HG02981 (cell line): ENCODE measurements at regions not wholly inside any gene's neighbourhood (a gene's known extent, or its start where the extent isn't known, plus 50 kb on each side); places are given as distances from the start of the nearest gene placed in this dataset.
"Not testable (repeated sequence)": the region's sequence is repeated elsewhere in the genome, so short reads cannot be mapped to it uniquely, and the experiment has no call there.

Experiments
- ATAC-seq: cut with Tn5 transposase; IDR thresholded peaks from one replicate; pipeline ENCODE4 v1.9.1; 2021; ENCODE audit warnings: mild to moderate bottlenecking, moderate library complexity; ENCODE audit not compliant: unreplicated experiment

GRCh38 chr4:77434299-77435092, 171.1 kb upstream of the CXCL13 start:
- ATAC-seq = no peak

DNA sequence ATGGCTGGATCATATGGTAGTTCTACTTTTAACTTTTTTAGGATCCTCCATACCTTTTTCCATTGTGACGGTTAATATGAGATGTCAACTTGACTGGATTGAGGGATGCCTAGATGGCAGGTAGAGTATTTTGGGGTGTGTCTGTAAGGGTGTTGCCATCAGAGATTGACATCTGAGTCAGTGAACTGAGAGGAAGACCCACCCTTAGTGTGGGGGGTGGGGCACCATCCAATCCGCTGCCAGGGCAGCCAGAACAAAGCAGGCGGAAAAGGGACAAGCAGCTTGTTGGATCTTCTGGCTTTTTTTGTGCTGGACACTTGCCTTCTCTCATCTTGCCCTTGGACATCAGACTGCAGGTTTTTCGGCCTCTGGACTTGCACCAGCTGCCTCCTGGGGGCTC, 168.5 kb upstream of the CXCL13 start:
- no peak for ATAC-seq

- no peak for ATAC-seq
Observed at GRCh38 chr4:77438549-77438948, 167.1 kb upstream of the CXCL13 start.

GRCh38 chr4:77443941-77444340, 161.7 kb upstream of the CXCL13 start:
- ATAC-seq = no peak

- ATAC-seq = no peak
Observed at GRCh38 chr4:77445823-77446222, 159.8 kb upstream of the CXCL13 start.

DNA sequence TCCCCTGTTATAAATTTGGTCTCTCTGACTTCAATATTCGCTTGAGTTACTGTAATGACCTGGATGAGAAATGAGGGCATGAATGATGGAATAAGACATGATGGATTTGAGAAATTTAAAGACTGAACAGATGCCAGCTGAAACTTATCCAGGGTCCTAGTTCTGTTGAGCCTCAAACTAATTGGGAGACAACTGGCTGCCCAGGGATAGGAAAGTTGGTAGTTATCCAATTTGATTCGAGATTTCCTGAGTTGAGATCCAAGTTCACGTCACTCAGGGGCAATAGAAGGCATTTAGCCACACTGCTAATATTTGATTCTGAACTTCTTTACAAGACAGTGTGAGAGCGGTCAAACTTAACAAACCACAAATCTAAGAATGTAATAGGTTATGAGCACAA, 159.0 kb upstream of the CXCL13 start:
- no peak for ATAC-seq

DNA sequence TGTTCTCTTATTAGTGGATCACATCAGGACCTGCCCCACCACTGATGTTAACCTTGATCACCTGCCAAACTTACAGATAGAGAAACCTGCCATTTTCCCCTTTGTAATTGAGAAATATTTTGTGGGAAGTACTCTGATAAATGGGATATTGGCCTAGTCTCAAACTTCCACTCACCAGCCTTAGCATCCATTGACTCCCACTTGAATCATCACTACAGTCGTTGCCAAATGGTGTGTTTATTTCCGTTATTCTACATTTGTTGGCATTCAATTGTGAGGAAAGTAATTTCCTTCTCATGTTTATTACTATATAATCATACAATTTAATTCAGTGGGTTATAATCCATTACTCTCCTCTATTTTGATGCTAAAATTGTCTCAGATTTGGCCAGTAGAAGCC, 156.4 kb upstream of the CXCL13 start:
- ATAC-seq = no peak

- no peak for ATAC-seq
Observed at GRCh38 chr4:77450006-77450405, 155.6 kb upstream of the CXCL13 start.

DNA sequence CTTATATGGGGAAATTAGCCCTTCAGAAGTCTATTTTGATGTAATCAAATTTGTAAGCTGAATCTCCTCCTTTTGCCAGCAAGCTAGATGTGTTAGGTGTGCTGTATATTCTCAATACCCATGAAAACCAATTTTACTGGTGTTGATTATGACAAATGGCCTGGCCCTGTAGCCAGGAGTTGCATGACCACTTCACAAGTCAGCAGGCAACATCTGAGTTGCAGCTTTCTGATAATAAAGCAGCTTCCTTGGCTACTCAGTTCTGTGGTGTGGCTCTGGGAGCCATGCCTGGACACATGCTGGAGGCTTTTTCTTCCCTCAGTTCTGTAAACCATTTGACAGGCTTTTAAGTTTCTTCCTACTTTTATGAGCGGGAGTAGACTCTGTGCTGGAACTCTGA, 154.1 kb upstream of the CXCL13 start:
- no peak for ATAC-seq

- not testable (repeated sequence) for ATAC-seq
Observed at GRCh38 chr4:77452117-77452516, 153.5 kb upstream of the CXCL13 start.

DNA sequence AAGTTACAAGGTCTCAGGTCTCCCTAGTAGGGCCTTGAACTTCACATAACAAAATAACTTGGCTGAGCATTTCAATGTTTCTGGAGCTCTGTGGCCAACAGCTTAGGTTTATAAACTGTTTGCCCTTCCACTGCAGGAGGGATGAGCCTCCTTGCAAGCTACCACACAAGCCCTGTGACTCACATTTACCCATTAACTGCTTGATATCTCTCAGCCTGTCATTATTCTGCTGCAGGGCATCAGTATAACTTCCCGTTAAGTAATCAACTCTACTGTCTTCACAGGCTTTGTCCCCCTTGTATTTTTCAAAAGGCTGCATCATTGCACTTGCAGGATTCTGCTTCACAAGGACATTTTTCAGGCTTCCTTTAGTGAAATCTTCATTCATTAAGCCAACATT, 151.7 kb upstream of the CXCL13 start:
- no peak for ATAC-seq

GRCh38 chr4:77454858-77455257, 150.8 kb upstream of the CXCL13 start:
- no peak for ATAC-seq

DNA sequence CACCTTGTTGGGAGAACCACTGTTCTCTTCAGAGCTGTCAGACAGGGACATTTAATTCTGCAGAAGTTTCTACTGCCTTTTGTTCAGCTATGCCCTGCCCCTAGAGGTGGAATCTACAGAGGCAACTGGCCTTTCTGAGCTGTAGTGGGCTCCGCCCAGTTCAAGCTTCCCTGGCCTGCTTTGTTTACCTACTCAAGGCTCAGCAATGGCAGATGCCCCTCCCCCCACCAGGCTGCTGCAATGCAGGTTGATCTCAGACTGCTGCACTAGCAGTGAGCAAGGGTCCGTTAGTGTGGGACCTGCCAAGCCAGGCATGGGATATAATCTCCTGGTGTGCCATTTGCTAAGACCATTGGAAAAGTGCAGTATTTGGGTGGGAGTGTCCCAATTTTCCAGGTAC, 141.5 kb upstream of the CXCL13 start:
- not testable (repeated sequence) for ATAC-seq

DNA sequence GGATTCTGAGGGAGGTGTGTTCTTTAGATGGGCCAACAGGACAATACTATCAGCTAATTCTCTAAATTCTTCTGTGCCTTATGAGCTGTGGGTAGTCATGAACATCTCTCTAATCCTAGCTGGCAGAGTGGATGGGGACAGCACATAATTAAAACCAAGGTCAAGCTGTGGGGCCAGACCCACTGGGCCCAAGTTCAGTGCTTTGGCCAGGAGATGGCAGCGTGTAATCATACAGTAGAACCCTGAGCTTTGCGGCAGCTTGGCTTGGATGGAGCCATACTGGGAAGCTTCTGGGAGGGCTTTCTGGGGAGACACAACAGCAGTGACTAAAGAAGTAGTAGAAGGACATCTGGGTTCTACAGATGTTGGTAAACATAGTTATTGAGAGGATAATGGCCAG, 140.3 kb upstream of the CXCL13 start:
- peak; percentile 48 for ATAC-seq

DNA sequence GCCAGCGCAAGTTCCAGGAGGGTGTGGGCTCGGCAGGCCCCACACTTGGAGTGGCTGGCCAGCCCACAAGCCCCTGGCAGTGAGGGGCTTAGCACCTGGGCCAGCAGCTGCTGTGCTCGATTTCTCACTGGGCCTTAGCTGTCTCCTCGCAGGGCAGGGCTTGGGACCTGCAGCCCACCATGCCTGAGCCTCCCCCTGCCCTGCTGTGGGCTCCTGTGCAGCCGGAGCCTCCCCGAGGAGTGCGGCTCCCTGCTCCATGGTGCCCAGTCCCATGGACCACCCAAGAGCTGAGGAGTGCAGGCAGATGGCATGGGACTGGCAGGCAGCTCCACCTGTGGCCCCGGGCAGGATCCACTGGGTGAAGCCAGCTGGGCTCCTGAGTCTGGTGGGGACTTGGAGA, 139.2 kb upstream of the CXCL13 start:
- ATAC-seq = no peak

- ATAC-seq = no peak
Observed at GRCh38 chr4:77471821-77472495, 133.7 kb upstream of the CXCL13 start.

DNA sequence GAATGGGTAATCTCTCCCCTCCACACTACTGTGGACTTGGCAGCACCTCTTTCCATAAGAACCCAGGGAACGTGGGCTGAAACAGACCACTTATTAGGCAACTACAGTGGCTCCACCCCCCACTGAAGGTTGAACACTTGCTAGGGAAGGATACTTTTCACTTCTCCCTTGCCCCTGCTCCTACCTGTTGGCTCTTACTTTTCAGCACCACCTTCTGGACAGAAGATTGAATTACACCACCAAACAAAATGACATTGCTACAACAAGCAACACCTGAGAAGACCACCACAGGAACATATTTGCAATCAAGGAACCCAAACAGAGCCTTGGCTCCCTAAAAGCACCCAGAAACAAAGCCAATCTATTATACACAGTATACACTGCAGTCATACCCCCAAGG, 132.1 kb upstream of the CXCL13 start:
- no peak for ATAC-seq

GRCh38 chr4:77481856-77482255, 123.8 kb upstream of the CXCL13 start:
- no peak for ATAC-seq

GRCh38 chr4:77488882-77489281, 116.7 kb upstream of the CXCL13 start:
- no peak for ATAC-seq

DNA sequence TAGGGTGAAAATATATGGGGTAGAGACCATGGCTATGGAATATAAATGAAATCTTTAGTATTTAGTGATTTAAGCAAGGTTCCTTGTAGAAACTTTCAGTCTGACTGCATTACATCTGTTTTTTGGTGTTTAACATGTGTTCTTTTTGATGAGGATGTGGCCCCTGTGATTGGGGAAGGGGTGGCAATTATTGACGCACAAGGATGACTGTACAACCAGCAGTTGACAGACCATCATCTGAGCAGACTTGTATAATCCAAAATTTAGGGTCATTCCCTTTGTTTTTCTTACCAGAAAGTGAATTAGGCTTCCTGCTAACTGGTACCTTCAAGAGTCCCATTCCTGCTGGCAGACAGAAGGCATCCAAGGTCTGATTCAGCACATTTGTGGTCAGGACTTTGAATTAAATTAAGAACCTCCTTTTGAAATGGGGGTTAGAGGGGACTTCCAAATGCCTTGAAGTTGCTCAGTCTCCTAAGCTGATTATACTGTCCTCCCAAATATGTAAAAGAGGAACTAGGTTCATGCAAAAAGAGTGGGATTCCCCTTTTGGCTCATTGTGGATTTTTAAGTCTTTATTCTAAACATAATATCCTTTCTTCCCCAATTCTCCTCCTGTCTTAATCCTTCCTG, 112.4 kb upstream of the CXCL13 start:
- ATAC-seq = no peak

DNA sequence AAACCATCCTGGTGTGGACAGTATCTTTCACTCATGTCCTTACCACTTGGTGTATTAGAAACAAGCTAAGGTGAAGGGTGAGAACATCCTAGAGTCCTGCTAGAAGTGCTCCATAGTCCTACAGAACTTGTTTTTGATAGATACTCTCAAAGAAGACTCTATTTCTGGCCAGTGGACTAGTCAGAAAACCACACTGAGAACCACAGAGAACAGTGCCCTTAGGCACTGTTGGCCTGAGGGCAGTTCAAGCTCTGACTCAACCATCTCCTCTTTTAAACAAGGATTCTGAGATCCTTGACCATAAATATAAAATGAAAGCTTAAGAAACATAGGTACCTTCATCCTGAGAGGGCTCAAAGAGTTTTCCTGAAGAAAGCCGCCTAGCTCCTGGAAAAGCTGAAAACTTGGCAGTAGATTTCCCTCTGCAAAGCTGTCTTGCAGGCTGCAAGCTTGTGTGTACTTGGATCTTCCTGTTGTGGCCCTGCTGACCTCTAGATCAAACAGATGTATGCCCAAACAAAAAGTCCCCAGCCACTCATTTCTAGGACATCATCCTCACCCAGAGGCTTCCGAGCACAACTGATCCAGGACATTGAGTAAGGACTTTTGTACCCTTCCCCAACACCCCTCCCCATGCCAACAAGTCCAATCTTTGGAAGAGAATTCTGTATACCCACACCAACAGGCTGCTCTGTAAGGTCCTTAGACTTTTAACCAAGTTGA, 111.6 kb upstream of the CXCL13 start:
- no peak for ATAC-seq
